ENCODE measurements at regions not wholly inside any gene's neighbourhood (a gene's known extent, or its start where the extent isn't known, plus 50 kb on each side); places are given as distances from the start of the nearest gene placed in this dataset.

GRCh38 chr13:30016398-30016797 is 166.0 kb upstream of the UBL3 start:
- Histone ChIP-seq H3K9me3 (no peaks in the 10 kb centered on the region), H3K27ac (no peak overlapping the region), H3K36me3 (no peaks in the 10 kb centered on the region), H3K4me1 (no peaks in the 10 kb centered on the region), H3K4me3 (no peak overlapping the region), H3K27me3 (peaks cover 0 to 3% (median 0%) of the 10 kb centered on the region in 3 donors)
- intact Hi-C loops (cut with DNase I; ENCODE audit: low total_unique reads) = no loop called here
- TF ChIP-seq CTCF (IDR thresholded peaks at IDR 0.05 in 4 of 5, conservative IDR thresholded peaks at IDR 0.05 in 1 of 5) (no peak), POLR2A (IDR thresholded peaks at IDR 0.05) (no peak)
- in situ Hi-C loops (cut with MboI; ENCODE audit: low sequenced_read_pairs in 4 of 4) = no loop called here
- ATAC-seq (peak; percentile 45 to 58), DNase-seq (peak in 1 of 2 donors; percentile 44)

GRCh38 chr13:30009411-30009810 is 159.0 kb upstream of the UBL3 start:
- H3K27ac ChIP-seq = no peak overlapping the region
- H3K4me1 ChIP-seq = no peaks in the 10 kb centered on the region
- H3K4me3 ChIP-seq = no peak overlapping the region
- TF ChIP-seq POLR2A (IDR thresholded peaks at IDR 0.05) (no peak), CTCF (IDR thresholded peaks at IDR 0.05 in 4 of 5, conservative IDR thresholded peaks at IDR 0.05 in 1 of 5) (no peak)
- intact Hi-C loops (cut with DNase I; ENCODE audit: low total_unique reads) = no loop called here
- peaks cover 0 to 3% (median 0%) of the 10 kb centered on the region in 3 donors for H3K27me3 ChIP-seq
- DNase-seq = no peak
- ATAC-seq = no peak
- no peaks in the 10 kb centered on the region for H3K36me3 ChIP-seq
- H3K9me3 ChIP-seq = no peaks in the 10 kb centered on the region
- in situ Hi-C loops (cut with MboI; ENCODE audit: low sequenced_read_pairs in 4 of 4) = no loop called here

GRCh38 chr13:30006246-30006645 is 155.8 kb upstream of the UBL3 start:
- ATAC-seq (no peak), DNase-seq (no peak)
- in situ Hi-C loops (cut with MboI; ENCODE audit: low sequenced_read_pairs in 4 of 4) = no loop called here
- Histone ChIP-seq H3K9me3 (no peaks in the 10 kb centered on the region), H3K27me3 (no peaks in the 10 kb centered on the region), H3K4me3 (no peak overlapping the region), H3K36me3 (no peaks in the 10 kb centered on the region), H3K27ac (no peak overlapping the region), H3K4me1 (no peaks in the 10 kb centered on the region)
- intact Hi-C loops (cut with DNase I; ENCODE audit: low total_unique reads) = no loop called here
- TF ChIP-seq POLR2A (IDR thresholded peaks at IDR 0.05) = no peak
- TF ChIP-seq CTCF (IDR thresholded peaks at IDR 0.05 in 4 of 5, conservative IDR thresholded peaks at IDR 0.05 in 1 of 5) = no peak

GRCh38 chr13:30004204-30004603 is 153.8 kb upstream of the UBL3 start:
- H3K27ac ChIP-seq = no peak overlapping the region
- H3K27me3 ChIP-seq = no peaks in the 10 kb centered on the region
- H3K4me1 ChIP-seq = no peaks in the 10 kb centered on the region
- in situ Hi-C loops (cut with MboI; ENCODE audit: low sequenced_read_pairs in 4 of 4) = no loop called here
- ATAC-seq (no peak), DNase-seq (no peak)
- H3K36me3 ChIP-seq = no peaks in the 10 kb centered on the region
- H3K9me3 ChIP-seq = no peaks in the 10 kb centered on the region
- intact Hi-C loops (cut with DNase I; ENCODE audit: low total_unique reads) = no loop called here
- no peak overlapping the region for H3K4me3 ChIP-seq
- no peak for TF ChIP-seq POLR2A (IDR thresholded peaks at IDR 0.05)
- no peak for TF ChIP-seq CTCF (IDR thresholded peaks at IDR 0.05 in 4 of 5, conservative IDR thresholded peaks at IDR 0.05 in 1 of 5)

- Histone ChIP-seq H3K4me3 (no peak overlapping the region), H3K4me1 (no peaks in the 10 kb centered on the region), H3K27me3 (no peaks in the 10 kb centered on the region), H3K36me3 (no peaks in the 10 kb centered on the region), H3K9me3 (no peaks in the 10 kb centered on the region), H3K27ac (no peak overlapping the region)
- in situ Hi-C loops (cut with MboI; ENCODE audit: low sequenced_read_pairs in 4 of 4) = no loop called here
- DNase-seq = no peak
- ATAC-seq = no peak
- intact Hi-C loops (cut with DNase I; ENCODE audit: low total_unique reads) = no loop called here
- TF ChIP-seq POLR2A (IDR thresholded peaks at IDR 0.05) (no peak), CTCF (IDR thresholded peaks at IDR 0.05 in 4 of 5, conservative IDR thresholded peaks at IDR 0.05 in 1 of 5) (no peak)
Observed at GRCh38 chr13:30002577-30002976, 152.2 kb upstream of the UBL3 start.

All from gastrocnemius medialis (tissue), 4 donors.